Mesothelial cell of epicardium (in vitro differentiated cells): ENCODE measurements at regions not wholly inside any gene's neighbourhood (a gene's known extent, or its start where the extent isn't known, plus 50 kb on each side); places are given as distances from the start of the nearest gene placed in this dataset.
"Not testable (repeated sequence)": the region's sequence is repeated elsewhere in the genome, so short reads cannot be mapped to it uniquely, and the experiment has no call there.

Experiments
- DNase-seq, 2 experiments: peaks; one replicate each; pipeline ENCODE4 v3.0.0; 2021; ENCODE audit warnings: low spot score in 2 of 2; ENCODE audit not compliant: unreplicated experiment in 2 of 2
- H3K27ac Mint-ChIP-seq: 2 replicates; pipeline ENCODE4 v1.8.0; 2021; ENCODE audit warnings: mixed read lengths
- H3K27me3 Mint-ChIP-seq: 2 replicates; pipeline ENCODE4 v1.8.0; 2021; ENCODE audit warnings: low read depth, mixed read lengths
- H3K36me3 Mint-ChIP-seq: 2 replicates; pipeline ENCODE4 v1.8.0; 2021; ENCODE audit warnings: mixed read lengths
- H3K4me1 Mint-ChIP-seq: 2 replicates; pipeline ENCODE4 v1.8.0; 2021; ENCODE audit warnings: mixed read lengths
- H3K4me3 Mint-ChIP-seq: 2 replicates; pipeline ENCODE4 v1.8.0; 2021; ENCODE audit warnings: mild to moderate bottlenecking, moderate library complexity, mixed read lengths
- H3K9me3 Mint-ChIP-seq: 2 replicates; pipeline ENCODE4 v1.8.0; 2021; ENCODE audit warnings: mixed read lengths
- CTCF ChIP-seq: fragments of 200-600 bp; sonication (generic); IDR thresholded peaks from one replicate; pipeline ENCODE4 v1.5.0; 2021; ENCODE audit warnings: antibody characterized with exemption; ENCODE audit not compliant: unreplicated experiment

DNA sequence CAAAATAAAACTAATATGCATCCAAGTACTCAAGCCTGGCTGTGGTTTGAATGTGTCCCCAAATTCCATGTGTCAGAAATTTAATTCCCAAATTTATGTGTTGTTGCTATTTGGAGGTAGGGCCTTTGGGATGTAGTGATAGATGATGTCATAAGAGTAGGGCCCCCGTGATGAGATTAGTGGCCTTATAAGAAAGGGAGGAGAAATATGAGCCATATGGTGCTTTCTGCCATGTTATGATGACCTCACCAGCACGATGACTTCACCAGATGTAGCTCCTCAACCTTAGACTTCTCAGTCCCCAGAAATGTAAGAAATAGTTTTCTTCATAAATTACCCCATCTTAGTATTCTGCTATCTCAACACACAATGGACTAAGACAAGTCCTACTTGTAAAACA, 2264.0 kb downstream of the ARAP2 start:
- no peak overlapping the region for H3K4me3 Mint-ChIP-seq
- no peak overlapping the region for H3K27ac Mint-ChIP-seq
- H3K9me3 Mint-ChIP-seq, result peaks cover 20% of the 10 kb centered on the region
- no peak for TF ChIP-seq CTCF
- H3K4me1 Mint-ChIP-seq, result no peaks in the 10 kb centered on the region
- H3K36me3 Mint-ChIP-seq, result no peaks in the 10 kb centered on the region
- no peaks in the 10 kb centered on the region for H3K27me3 Mint-ChIP-seq
- no peak for DNase-seq

GRCh38 chr4:33989820-33990443, 2254.4 kb downstream of the ARAP2 start:
- H3K4me1 Mint-ChIP-seq, result peaks cover 18% of the 10 kb centered on the region
- DNase-seq, result no peak
- no peak overlapping the region for H3K4me3 Mint-ChIP-seq
- peaks cover 9% of the 10 kb centered on the region for H3K9me3 Mint-ChIP-seq
- no peak for TF ChIP-seq CTCF
- H3K27ac Mint-ChIP-seq, result no peak overlapping the region
- H3K36me3 Mint-ChIP-seq, result no peaks in the 10 kb centered on the region
- no peaks in the 10 kb centered on the region for H3K27me3 Mint-ChIP-seq

DNA sequence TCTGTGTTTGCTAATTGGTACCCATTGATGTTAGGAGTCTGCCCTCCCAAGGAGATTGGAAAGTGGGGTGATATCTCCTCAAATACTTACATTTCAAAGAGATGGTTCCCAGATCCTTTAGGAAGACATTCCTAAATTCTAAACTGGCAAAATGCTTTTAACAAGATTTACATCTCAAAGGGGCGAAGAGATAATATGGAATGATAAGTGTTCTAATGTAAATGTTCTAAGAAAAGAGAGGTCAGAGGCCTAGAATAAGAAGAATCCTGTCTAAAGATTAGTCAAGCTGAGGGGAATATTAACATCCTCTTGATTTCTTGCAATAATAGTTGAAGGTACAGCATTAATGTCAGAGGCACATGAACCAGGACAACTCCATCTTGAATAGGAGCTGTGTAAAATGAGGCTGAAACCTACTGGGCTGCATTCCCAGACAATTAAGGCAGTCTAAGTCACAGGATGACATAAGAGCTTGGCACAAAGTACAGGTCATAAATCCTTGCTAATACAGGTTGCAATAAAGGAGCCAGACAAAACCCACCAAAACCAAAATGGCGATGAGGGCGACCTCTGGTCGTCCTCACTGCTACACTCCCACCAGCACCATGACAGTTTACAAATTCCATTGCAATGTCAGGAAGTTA, 2248.1 kb downstream of the ARAP2 start:
- no peaks in the 10 kb centered on the region for H3K27me3 Mint-ChIP-seq
- TF ChIP-seq CTCF, result no peak
- H3K4me1 Mint-ChIP-seq, result peaks cover 56% of the 10 kb centered on the region
- no peaks in the 10 kb centered on the region for H3K36me3 Mint-ChIP-seq
- H3K4me3 Mint-ChIP-seq, result no peak overlapping the region
- H3K9me3 Mint-ChIP-seq, result no peaks in the 10 kb centered on the region
- H3K27ac Mint-ChIP-seq, result peak overlapping the region; percentile 81
- DNase-seq, result no peak

DNA sequence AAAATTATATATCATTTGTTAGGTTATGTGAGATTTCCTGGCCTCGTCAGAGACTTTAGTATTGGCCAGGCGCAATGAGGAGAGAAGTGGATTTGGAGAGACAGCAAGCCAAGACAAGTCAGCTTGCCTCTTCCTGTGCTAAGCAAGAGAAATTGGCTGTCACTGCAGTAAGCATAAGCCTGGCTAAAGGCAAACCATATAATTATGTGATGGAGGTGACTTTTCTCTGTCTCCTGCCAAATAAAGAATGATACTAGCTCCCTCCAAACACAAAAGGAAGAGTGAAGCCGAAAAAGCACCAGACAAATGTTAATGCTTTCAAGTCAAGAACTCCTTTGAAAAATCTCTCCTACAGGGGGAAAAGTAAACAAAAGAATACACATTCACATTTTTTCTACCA, 2246.0 kb downstream of the ARAP2 start:
- DNase-seq, result no peak
- H3K4me3 Mint-ChIP-seq, result peak overlapping the region; percentile 49
- no peak for TF ChIP-seq CTCF
- no peaks in the 10 kb centered on the region for H3K9me3 Mint-ChIP-seq
- peak overlapping the region; percentile 90 for H3K27ac Mint-ChIP-seq
- H3K36me3 Mint-ChIP-seq, result no peaks in the 10 kb centered on the region
- no peaks in the 10 kb centered on the region for H3K27me3 Mint-ChIP-seq
- peaks cover 51% of the 10 kb centered on the region for H3K4me1 Mint-ChIP-seq

GRCh38 chr4:34000356-34000755, 2244.0 kb downstream of the ARAP2 start:
- no peak overlapping the region for H3K4me3 Mint-ChIP-seq
- H3K27ac Mint-ChIP-seq, result peak overlapping the region; percentile 71

DNA sequence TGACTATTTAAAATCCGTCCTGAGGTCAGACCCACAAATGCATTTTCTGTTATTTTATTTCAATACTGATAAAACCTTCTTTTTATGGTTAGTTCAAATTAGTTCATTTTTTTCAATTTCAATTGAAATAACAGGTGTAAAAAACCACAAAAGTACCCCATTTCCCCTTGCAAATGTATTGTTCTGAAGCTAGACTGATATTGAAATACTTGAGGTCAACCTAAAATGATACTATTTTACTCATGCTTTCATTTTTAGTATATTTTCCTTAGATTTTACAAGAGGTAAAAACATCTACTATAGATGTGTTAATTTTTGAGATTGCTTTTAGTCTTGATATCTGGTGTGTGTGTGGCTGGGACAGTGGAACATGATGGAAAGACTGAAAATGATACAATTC, 2237.8 kb downstream of the ARAP2 start:
- not testable (repeated sequence) for H3K4me3 Mint-ChIP-seq, DNase-seq, H3K36me3 Mint-ChIP-seq, H3K9me3 Mint-ChIP-seq, H3K4me1 Mint-ChIP-seq, H3K27me3 Mint-ChIP-seq, H3K27ac Mint-ChIP-seq

More at GRCh38 chr4:34000356-34000755, 2244.0 kb downstream of the ARAP2 start:
- Mint-ChIP-seq H3K27me3 (no peaks in the 10 kb centered on the region), H3K4me1 (peaks cover 42% of the 10 kb centered on the region), H3K36me3 (no peaks in the 10 kb centered on the region), H3K9me3 (no peaks in the 10 kb centered on the region)
- TF ChIP-seq CTCF, result no peak
- DNase-seq, result no peak
